ENCODE measurements at regions not wholly inside any gene's neighbourhood (a gene's known extent, or its start where the extent isn't known, plus 50 kb on each side); places are given as distances from the start of the nearest gene placed in this dataset.

GRCh38 chr2:56021579-56021978 lies 98.0 kb upstream of the EFEMP1 start:
- TF ChIP-seq CTCF (IDR thresholded peaks at IDR 0.05; ENCODE audit: poor library complexity, severe bottlenecking), result no peak
- no peaks in the 10 kb centered on the region for H3K4me1 ChIP-seq (ENCODE audit: insufficient read depth, poor library complexity, severe bottlenecking)
- ATAC-seq (ENCODE audit: low read depth), result no peak
- no peak overlapping the region for H3K4me3 ChIP-seq (ENCODE audit: severe bottlenecking)
- no peaks in the 10 kb centered on the region for H3K27me3 ChIP-seq (ENCODE audit: insufficient read depth, poor library complexity, severe bottlenecking)
- no peak for DNase-seq (ENCODE audit: low spot score)
- H3K36me3 ChIP-seq (ENCODE audit: low read depth), result no peaks in the 10 kb centered on the region
- H3K9me3 ChIP-seq (ENCODE audit: severe bottlenecking), result no peaks in the 10 kb centered on the region
- no peak overlapping the region for H3K27ac ChIP-seq (ENCODE audit: poor library complexity, severe bottlenecking)

DNA sequence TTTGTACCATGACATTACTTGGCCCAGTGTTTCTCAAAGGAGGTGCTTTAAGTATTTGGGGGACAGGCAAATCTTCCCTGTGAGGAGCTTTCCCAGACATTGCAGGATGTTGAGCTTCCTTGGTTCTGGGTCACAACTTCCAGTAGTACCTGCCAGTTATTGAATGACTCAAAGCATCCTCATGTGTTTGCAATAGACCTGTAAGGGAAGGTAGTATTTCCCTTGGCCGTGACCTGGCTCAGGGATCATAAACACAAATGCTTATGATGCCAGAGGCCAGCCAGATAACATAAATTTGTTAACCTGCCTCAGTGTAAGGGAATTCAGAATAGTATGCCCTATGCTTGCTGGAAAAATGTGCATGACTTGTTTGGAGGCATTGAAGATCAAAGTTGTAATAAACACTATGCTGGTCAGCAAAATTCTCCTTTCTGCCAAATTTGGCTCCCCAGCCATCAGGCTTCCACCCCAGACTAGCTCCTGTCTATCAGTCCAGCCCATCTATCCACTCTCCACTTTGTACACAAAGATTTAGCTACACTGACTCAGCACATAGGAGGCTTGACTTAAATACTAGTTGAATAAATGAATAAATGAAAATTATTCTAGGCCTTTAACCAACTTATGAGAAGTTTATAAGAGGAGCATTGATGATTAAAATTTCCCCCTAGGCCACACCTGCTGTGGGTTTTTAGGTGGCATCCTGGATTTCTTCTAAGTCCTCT lies 102.0 kb upstream of the EFEMP1 start:
- DNase-seq (ENCODE audit: low spot score) (no peak), ATAC-seq (ENCODE audit: low read depth) (peak; percentile 27; the same call in 1 of the 3 replicates)
- no peaks in the 10 kb centered on the region for H3K27me3 ChIP-seq (ENCODE audit: insufficient read depth, poor library complexity, severe bottlenecking)
- no peak overlapping the region for H3K27ac ChIP-seq (ENCODE audit: poor library complexity, severe bottlenecking)
- no peak for TF ChIP-seq CTCF (IDR thresholded peaks at IDR 0.05; ENCODE audit: poor library complexity, severe bottlenecking)
- H3K9me3 ChIP-seq (ENCODE audit: severe bottlenecking), result no peaks in the 10 kb centered on the region
- H3K4me3 ChIP-seq (ENCODE audit: severe bottlenecking), result no peak overlapping the region
- H3K4me1 ChIP-seq (ENCODE audit: insufficient read depth, poor library complexity, severe bottlenecking), result no peaks in the 10 kb centered on the region
- no peaks in the 10 kb centered on the region for H3K36me3 ChIP-seq (ENCODE audit: low read depth)

DNA sequence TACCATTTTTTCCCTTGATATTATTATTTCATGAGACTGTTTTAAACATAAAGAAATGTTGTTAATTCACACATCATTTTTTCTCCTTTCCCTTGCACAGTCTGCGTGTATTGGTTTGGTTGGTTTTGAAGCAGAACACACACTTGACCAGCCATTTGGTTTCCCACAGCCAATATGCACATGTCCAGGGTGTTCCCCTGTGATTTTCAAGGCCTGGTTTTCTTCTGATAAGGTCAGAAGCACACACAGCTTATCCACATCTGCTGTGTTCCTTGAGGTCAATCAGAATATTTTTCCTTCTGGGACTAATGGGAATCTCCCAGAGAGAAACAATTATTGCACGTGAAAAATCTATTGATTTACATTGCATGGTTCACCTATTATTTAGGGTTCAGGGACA lies 103.2 kb upstream of the EFEMP1 start:
- no peak for DNase-seq (ENCODE audit: low spot score)
- H3K9me3 ChIP-seq (ENCODE audit: severe bottlenecking), result no peaks in the 10 kb centered on the region
- ATAC-seq (ENCODE audit: low read depth), result no peak
- no peak overlapping the region for H3K27ac ChIP-seq (ENCODE audit: poor library complexity, severe bottlenecking)
- no peaks in the 10 kb centered on the region for H3K36me3 ChIP-seq (ENCODE audit: low read depth)
- TF ChIP-seq CTCF (IDR thresholded peaks at IDR 0.05; ENCODE audit: poor library complexity, severe bottlenecking), result no peak
- H3K4me1 ChIP-seq (ENCODE audit: insufficient read depth, poor library complexity, severe bottlenecking), result no peaks in the 10 kb centered on the region
- no peak overlapping the region for H3K4me3 ChIP-seq (ENCODE audit: severe bottlenecking)
- H3K27me3 ChIP-seq (ENCODE audit: insufficient read depth, poor library complexity, severe bottlenecking), result no peaks in the 10 kb centered on the region

GRCh38 chr2:56030062-56030461 lies 106.5 kb upstream of the EFEMP1 start:
- H3K27me3 ChIP-seq (ENCODE audit: insufficient read depth, poor library complexity, severe bottlenecking), result no peaks in the 10 kb centered on the region
- no peak overlapping the region for H3K27ac ChIP-seq (ENCODE audit: poor library complexity, severe bottlenecking)
- DNase-seq (ENCODE audit: low spot score) (no peak), ATAC-seq (ENCODE audit: low read depth) (no peak)
- H3K4me3 ChIP-seq (ENCODE audit: severe bottlenecking), result no peak overlapping the region
- no peaks in the 10 kb centered on the region for H3K4me1 ChIP-seq (ENCODE audit: insufficient read depth, poor library complexity, severe bottlenecking)
- H3K36me3 ChIP-seq (ENCODE audit: low read depth), result no peaks in the 10 kb centered on the region
- TF ChIP-seq CTCF (IDR thresholded peaks at IDR 0.05; ENCODE audit: poor library complexity, severe bottlenecking), result no peak
- H3K9me3 ChIP-seq (ENCODE audit: severe bottlenecking), result no peaks in the 10 kb centered on the region

GRCh38 chr2:56030901-56031300 lies 107.3 kb upstream of the EFEMP1 start:
- DNase-seq (ENCODE audit: low spot score) (no peak), ATAC-seq (ENCODE audit: low read depth) (no peak)
- TF ChIP-seq CTCF (IDR thresholded peaks at IDR 0.05; ENCODE audit: poor library complexity, severe bottlenecking), result no peak
- H3K27ac ChIP-seq (ENCODE audit: poor library complexity, severe bottlenecking), result no peak overlapping the region
- no peak overlapping the region for H3K4me3 ChIP-seq (ENCODE audit: severe bottlenecking)
- H3K36me3 ChIP-seq (ENCODE audit: low read depth), result no peaks in the 10 kb centered on the region
- no peaks in the 10 kb centered on the region for H3K9me3 ChIP-seq (ENCODE audit: severe bottlenecking)
- H3K27me3 ChIP-seq (ENCODE audit: insufficient read depth, poor library complexity, severe bottlenecking), result no peaks in the 10 kb centered on the region
- H3K4me1 ChIP-seq (ENCODE audit: insufficient read depth, poor library complexity, severe bottlenecking), result no peaks in the 10 kb centered on the region
